Cardiac septum (tissue), 1 donor: ENCODE measurements at regions not wholly inside any gene's neighbourhood (a gene's known extent, or its start where the extent isn't known, plus 50 kb on each side); places are given as distances from the start of the nearest gene placed in this dataset.

Source experiments
- DNase-seq: peaks from one replicate; pipeline ENCODE4 v3.0.0-alpha.2; 2020; ENCODE audit warnings: low spot score
- intact Hi-C: fragments of 100-400 bp; cut with DNase I; formaldehyde crosslinking; loops from one replicate; pipeline ENCODE4 v1.14.0; 2022
- donor health status: DM: no; HTN: no; CAD: no.

- intact Hi-C loops: no loop called here
- DNase-seq: no peak
Observed at GRCh38 chr15:97156739-97157265, 803.7 kb upstream of the ARRDC4 start.

- DNase-seq: no peak
- intact Hi-C loops: no loop called here
Observed at GRCh38 chr15:97162805-97163495, 797.6 kb upstream of the ARRDC4 start.

- no peak for DNase-seq
- intact Hi-C loops: no loop called here
Observed at GRCh38 chr15:97165205-97165604, 795.3 kb upstream of the ARRDC4 start.

GRCh38 chr15:97168704-97169475, 791.6 kb upstream of the ARRDC4 start:
- DNase-seq: no peak

GRCh38 chr15:97171556-97171955, 788.9 kb upstream of the ARRDC4 start:
- intact Hi-C loops: no loop called here

More at GRCh38 chr15:97168704-97169475, 791.6 kb upstream of the ARRDC4 start:
- intact Hi-C loops: no loop called here

GRCh38 chr15:97174886-97175540, 785.5 kb upstream of the ARRDC4 start:
- intact Hi-C loops: no loop called here
- no peak for DNase-seq

More at GRCh38 chr15:97171556-97171955, 788.9 kb upstream of the ARRDC4 start:
- no peak for DNase-seq

- intact Hi-C loops: no loop called here
- DNase-seq: no peak
Observed at GRCh38 chr15:97177151-97177577, 783.3 kb upstream of the ARRDC4 start.

- intact Hi-C loops: no loop called here
- no peak for DNase-seq
Observed at GRCh38 chr15:97182581-97182980, 777.9 kb upstream of the ARRDC4 start.

GRCh38 chr15:97189162-97189780, 771.2 kb upstream of the ARRDC4 start:
- no peak for DNase-seq
- intact Hi-C loops: no loop called here

- intact Hi-C loops: no loop called here
- DNase-seq: no peak
Observed at GRCh38 chr15:97194750-97195149, 765.8 kb upstream of the ARRDC4 start.

GRCh38 chr15:97196048-97197014, 764.2 kb upstream of the ARRDC4 start:
- intact Hi-C loops: no loop called here
- DNase-seq: no peak

- intact Hi-C loops: no loop called here
- DNase-seq: no peak
Observed at GRCh38 chr15:97199393-97200051, 761.0 kb upstream of the ARRDC4 start.

- intact Hi-C loops: no loop called here
- DNase-seq: no peak
Observed at GRCh38 chr15:97200161-97200560, 760.3 kb upstream of the ARRDC4 start.

- intact Hi-C loops: no loop called here
- no peak for DNase-seq
Observed at GRCh38 chr15:97210277-97210676, 750.2 kb upstream of the ARRDC4 start.

GRCh38 chr15:97215629-97216028, 744.9 kb upstream of the ARRDC4 start:
- no peak for DNase-seq
- intact Hi-C loops: no loop called here

GRCh38 chr15:97224191-97224641, 736.3 kb upstream of the ARRDC4 start:
- no peak for DNase-seq
- intact Hi-C loops: no loop called here

- no peak for DNase-seq
- intact Hi-C loops: loop anchor here (5.0 to 10.0 kb wide), 2 partner anchors 878 to 1980 kb away; no protein-coding TSS in a partner anchor
Observed at GRCh38 chr15:97234851-97235610, 725.5 kb upstream of the ARRDC4 start.
